Kidney glomerular epithelial cell (primary cell): ENCODE measurements at regions not wholly inside any gene's neighbourhood (a gene's known extent, or its start where the extent isn't known, plus 50 kb on each side); places are given as distances from the start of the nearest gene placed in this dataset.
"Not testable (repeated sequence)": the region's sequence is repeated elsewhere in the genome, so short reads cannot be mapped to it uniquely, and the experiment has no call there.

Experiments used
- DNase-seq: peaks from one replicate; lab custom pipeline; 2025; lab: John Stamatoyannopoulos, UW

DNA sequence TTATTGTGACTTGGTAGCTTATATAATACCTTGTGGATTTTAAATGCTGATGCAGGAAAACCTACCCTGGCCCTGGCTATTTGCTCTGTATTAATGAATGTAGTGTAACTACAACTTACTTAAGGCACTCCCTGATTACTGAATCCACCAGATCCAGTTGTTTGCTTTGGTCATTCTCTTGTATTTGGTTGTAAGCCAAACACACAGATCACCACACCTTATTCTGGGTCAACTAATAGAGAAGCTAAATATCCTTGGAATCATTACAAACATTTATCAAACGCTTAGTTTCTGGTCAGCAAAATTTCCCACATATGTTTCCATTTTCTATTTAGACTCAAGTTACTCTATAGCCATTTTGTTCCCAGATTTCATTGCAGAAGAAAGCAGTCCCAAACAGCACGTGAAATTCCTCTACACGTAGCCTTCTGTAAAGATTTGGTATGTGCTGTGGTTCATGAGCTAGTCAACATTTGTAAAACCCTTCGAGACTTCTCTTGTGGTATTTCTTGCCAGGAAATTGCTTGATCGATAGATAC is 322.6 kb downstream of the MEX3B start:
- DNase-seq = no peak

GRCh38 chr15:81716468-81716867 is 329.4 kb downstream of the MEX3B start:
- DNase-seq = not testable (repeated sequence)

GRCh38 chr15:81710328-81710727 is 335.5 kb downstream of the MEX3B start:
- no peak for DNase-seq

GRCh38 chr15:81706816-81707346 is 332.9 kb upstream of the TMC3 start:
- DNase-seq = not testable (repeated sequence)

DNA sequence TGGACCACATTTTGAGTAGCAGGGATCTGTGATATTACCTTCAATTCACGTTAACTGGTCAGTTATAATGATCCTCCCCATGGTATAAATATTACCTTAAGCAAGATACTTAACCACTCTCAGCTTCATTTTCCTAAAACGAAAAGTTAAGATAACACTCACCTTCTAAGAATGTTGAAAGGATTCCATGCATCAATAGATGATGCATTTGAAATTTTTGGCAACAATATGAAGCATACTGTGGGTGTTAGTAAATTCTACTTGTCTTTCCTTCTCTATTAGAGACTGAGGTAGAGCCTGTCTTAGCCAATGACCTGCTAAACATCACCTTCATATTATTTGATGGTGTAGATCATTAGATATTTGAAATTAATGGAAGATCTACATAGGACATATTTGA is 331.7 kb upstream of the TMC3 start:
- not testable (repeated sequence) for DNase-seq

- DNase-seq = no peak
Observed at GRCh38 chr15:81686021-81686420, 312.0 kb upstream of the TMC3 start.

DNA sequence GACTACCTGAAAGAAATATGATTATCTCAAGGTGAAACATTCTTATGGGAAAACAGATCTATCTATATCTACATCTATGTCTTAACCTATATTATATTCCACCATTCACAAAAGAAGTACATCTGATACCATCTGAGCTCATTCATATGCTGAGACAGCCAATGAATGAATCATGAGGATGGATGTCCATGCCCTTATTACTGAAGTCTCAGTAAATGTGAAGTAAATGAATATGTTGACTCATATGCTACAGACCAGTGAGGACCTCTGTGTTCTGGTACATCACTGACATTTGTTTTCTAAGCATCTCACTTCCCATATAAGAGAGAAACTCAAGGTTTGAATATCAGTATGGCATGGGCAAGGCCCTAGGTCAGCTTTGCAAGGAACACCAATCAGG is 311.2 kb upstream of the TMC3 start:
- DNase-seq = no peak

- no peak for DNase-seq
Observed at GRCh38 chr15:81680829-81681228, 306.8 kb upstream of the TMC3 start.

GRCh38 chr15:81666839-81667238 is 292.8 kb upstream of the TMC3 start:
- DNase-seq = no peak

GRCh38 chr15:81660976-81661375 is 287.0 kb upstream of the TMC3 start:
- DNase-seq = no peak

DNA sequence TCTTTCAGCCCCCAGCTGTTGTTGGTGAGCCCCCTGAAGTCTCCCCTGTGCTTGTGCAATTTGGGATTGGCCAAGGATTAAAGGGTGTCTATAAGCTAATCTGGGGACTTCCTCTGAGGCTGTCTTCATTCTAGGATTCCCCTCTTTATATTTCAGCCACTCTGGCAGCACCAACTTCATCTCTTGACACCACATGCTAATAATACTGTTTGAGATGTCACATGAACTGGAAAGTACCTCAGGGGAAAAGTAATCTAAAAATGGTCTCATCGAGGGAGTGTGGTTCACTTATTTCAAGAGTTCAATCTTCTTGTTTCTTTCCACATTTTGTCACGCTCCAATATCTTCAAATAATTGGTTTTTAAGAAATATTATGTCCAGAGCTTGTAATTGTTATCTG is 279.2 kb upstream of the TMC3 start:
- no peak for DNase-seq

DNA sequence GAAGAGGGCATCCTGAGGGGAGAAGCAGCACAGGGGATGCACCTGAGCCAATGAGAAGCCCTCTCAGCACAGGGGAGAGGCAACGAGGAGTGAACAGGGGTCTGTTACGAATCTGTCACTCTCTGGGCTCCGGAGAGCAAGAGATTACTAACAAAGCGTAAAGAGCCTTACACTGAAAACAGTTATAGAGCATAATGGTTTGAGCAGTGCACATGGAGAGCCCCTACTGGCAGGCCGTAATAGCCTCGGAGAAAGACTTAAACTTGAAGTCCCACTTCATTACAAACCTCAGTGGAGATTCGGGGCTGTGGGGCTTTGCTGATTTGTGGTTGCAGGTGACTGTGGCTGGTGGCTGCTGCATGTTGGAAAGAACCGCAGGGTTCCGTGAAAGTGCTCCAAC is 271.5 kb upstream of the TMC3 start:
- DNase-seq = no peak

- no peak for DNase-seq
Observed at GRCh38 chr15:81643771-81644170, 269.8 kb upstream of the TMC3 start.

DNA sequence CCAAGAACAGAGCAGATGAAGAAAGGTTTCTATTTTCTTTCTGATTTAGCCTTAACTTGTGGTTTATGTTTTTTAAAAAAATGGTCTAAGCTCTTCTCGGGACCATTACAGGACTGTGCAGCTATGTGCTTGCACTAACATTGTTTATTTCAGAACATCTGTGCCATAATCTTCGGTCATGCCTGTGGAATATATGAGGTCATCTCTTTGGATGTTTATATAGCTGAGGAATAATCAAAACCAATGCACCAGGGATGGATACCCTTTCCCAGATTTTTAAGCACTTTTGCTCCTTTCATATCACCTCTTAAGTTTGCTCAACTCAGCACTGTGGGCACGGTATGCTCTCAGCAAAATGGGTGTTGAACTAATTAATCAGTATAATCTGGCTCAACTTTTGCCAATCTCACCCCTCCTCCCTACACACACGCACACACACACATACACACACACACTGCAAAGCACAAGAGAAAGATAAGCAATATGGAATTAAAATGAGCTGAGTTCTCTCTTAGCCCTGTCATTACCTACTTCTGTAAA is 268.5 kb upstream of the TMC3 start:
- DNase-seq = no peak

DNA sequence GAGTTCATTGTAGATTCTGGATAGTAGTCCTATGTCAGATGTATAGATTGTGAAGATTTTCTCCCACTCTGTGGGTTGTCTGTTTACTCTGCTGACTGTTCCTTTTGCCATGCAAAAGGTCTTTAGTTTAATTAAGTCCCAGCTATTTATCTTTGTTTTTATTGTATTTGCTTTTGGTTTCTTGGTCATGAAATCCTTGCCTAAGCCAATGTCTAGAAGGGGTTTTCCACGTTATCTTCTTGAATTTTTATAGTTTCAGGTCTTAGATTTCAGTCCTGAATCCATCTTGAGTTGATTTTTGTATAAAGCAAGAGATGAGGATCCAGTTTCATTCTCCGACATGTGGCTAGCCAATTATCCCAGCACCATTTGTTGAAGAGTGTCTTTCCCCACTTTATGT is 262.1 kb upstream of the TMC3 start:
- DNase-seq = not testable (repeated sequence)

GRCh38 chr15:81633889-81634288 is 259.9 kb upstream of the TMC3 start:
- no peak for DNase-seq

- no peak for DNase-seq
Observed at GRCh38 chr15:81625896-81626295, 251.9 kb upstream of the TMC3 start.

DNA sequence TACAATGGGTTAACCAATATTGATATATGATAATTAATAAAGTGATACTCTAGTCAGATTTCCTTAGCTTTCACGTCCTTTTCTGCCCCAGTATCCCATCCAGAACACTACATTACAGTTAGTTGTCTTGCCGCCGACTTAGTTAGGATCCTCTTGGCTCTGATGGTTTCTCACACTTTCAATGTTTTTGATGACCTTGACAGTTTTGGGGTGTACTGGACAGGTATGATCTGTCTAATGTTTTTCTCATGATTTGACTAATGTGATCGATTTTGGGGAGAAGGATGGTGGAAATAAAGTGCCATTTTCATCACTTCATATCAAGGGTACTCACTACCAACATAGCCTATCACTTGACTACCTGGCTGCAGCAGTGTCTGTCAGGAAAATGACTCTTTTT is 245.0 kb upstream of the TMC3 start:
- no peak for DNase-seq

DNA sequence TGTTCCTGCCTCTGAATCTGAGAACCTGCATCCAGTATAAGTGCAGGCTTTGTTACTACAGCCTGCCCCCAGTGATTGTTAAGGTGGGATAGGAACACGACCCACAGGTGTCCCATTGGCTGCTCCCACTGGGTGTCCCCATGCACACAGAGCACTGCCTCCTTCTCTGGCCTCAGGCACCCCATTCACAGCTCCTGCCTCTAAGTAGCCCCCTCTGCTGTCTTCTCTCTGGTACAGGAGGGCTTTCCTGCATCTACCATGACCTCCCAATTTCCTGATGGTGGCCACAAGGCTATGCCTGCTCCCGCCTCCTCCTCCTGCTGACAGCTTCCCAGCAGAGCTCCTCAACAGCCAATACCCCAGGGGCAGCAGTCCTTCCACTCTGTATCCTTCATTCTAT is 238.6 kb upstream of the TMC3 start:
- no peak for DNase-seq

- DNase-seq = no peak
Observed at GRCh38 chr15:81611679-81612078, 237.7 kb upstream of the TMC3 start.

- no peak for DNase-seq
Observed at GRCh38 chr15:81608309-81608829, 234.4 kb upstream of the TMC3 start.

DNA sequence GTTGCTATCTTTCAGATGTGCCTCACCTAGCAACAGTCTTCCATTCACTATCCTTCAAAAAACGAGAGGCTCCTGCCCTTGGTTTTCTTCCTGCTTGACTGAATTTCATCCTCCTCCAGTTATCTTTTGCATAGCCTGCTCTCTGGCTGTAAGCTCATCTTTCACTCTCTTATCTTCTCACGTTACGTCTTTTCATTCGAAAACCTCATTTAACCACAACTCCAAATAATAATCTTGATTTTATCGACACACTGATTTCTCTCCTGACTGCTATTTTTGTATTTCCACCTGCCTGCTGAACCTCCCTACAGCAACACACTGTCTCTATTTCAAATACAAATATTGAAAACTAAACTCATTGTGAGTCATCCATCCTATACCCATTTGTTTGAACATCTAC is 230.7 kb upstream of the TMC3 start:
- no peak for DNase-seq

DNA sequence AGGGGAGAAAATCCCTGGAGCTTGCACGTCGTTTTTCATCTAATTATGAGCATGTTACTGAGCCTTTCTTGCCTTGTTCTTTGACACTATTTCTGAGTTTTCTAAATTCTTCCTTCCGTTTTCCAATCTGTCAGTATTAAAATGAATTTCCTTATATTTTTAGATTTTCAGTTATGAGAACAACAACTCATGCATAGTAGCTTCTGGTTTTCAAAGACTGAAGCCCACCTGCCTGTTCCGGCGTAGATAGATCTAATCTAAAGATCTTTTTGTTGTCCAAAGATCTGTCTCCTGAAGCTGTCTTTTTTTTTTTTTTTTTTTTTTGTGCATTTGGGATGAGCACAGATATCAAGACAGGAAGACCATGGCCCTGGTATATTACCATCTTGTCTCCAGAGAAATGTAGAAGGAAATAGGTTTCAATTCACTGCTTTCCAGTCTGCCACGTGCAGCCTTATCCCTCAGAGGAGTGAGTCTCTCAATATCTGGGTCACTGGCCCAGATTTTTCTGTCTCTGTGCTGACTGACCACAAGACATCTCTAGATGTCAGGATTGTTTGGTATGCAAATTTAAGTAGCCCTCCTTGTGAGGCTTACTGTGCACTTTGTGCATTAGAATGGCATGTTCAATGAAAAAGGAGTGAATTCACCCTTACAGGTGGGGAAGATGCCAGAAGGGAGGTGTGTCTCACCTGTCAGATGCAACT is 222.3 kb upstream of the TMC3 start:
- no peak for DNase-seq
